ENCODE measurements at regions not wholly inside any gene's neighbourhood (a gene's known extent, or its start where the extent isn't known, plus 50 kb on each side); places are given as distances from the start of the nearest gene placed in this dataset.

- TF ChIP-seq EZH2 (IDR thresholded peaks at IDR 0.05; ENCODE audit: borderline replicate concordance, insufficient read depth, low read depth, low read length, poor library complexity, severe bottlenecking) (no peak), CTCF (IDR thresholded peaks at IDR 0.05) (no peak)
Measured at GRCh38 chr4:75142850-75143249, 209.9 kb downstream of the PARM1 start.
